Esophagus squamous epithelium (tissue), 4 donors: ENCODE measurements at regions not wholly inside any gene's neighbourhood (a gene's known extent, or its start where the extent isn't known, plus 50 kb on each side); places are given as distances from the start of the nearest gene placed in this dataset.

Experiments used
- CTCF ChIP-seq, 6 experiments: fragments of 450-650 bp in 4 of 6; fragments of 200-600 bp in 2 of 6; sonication (generic) in 2 of 6; IDR thresholded peaks; one replicate each; pipeline ENCODE4 v1.5.1; 2016 to 2019; ENCODE audit warnings: antibody characterized with exemption in 6 of 6, mild to moderate bottlenecking in 4 of 6, moderate library complexity in 4 of 6
- POLR2A ChIP-seq, 4 donors: fragments of 450-650 bp; IDR thresholded peaks; one replicate each; pipeline ENCODE4 v1.6.1; 2017; ENCODE audit warnings: antibody characterized with exemption in 4 of 4, mild to moderate bottlenecking in 4 of 4, moderate library complexity in 3 of 4

DNA sequence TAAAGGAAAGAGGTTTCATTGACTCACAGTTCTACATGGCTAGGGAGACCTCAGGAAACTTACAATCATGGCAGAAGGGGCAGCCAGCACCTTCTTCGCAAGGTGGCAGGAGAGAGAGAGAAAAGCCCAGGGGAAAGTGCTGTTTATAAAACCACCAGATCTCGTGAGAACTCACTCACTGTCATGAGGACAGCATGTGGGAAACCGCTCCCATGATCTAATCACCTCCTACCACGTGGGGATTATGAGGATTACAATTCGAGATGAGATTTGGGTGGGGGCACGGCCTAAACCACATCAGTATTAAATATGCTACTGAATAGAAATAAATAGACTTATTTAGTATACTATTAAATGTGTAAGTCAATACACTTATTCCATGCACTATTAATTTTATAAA is 70.6 kb upstream of the TCF21 start:
- TF ChIP-seq CTCF (IDR thresholded peaks at IDR 0.05) (no peak), POLR2A (IDR thresholded peaks at IDR 0.05) (no peak)
